Upper lobe of left lung (tissue), 6 donors: ENCODE measurements at regions not wholly inside any gene's neighbourhood (a gene's known extent, or its start where the extent isn't known, plus 50 kb on each side); places are given as distances from the start of the nearest gene placed in this dataset.
A peak's percentile ranks its signal among the peaks of the same experiment; 100 is the strongest.

ENCODE experiments used
- ATAC-seq, 2 donors: fragments of 200-7000 bp; cut with Tn5 transposase; one replicate each; pipeline ENCODE4 v1.9.1; 2022; ENCODE audit warnings: mild to moderate bottlenecking in 2 of 2, moderate library complexity in 2 of 2; ENCODE audit not compliant: low FRiP score in 2 of 2
- DNase-seq, 2 donors: peaks; one replicate each; pipeline ENCODE4 v3.0.0-alpha.2; 2019 to 2020
- H3K27ac ChIP-seq, 4 donors: fragments of 200-600 bp; sonication (generic); one replicate each; pipeline ENCODE4 v1.5.1; 2016 to 2019
- H3K27me3 ChIP-seq, 4 donors: fragments of 200-600 bp; sonication (generic); one replicate each; pipeline ENCODE4 v1.5.1; 2017 to 2019
- H3K36me3 ChIP-seq, 4 donors: fragments of 200-600 bp; sonication (generic); one replicate each; pipeline ENCODE4 v1.5.1; 2016 to 2019
- H3K4me1 ChIP-seq, 4 donors: fragments of 200-600 bp; sonication (generic); one replicate each; pipeline ENCODE4 v1.5.1; 2018 to 2019
- H3K4me3 ChIP-seq, 4 donors: fragments of 200-600 bp; sonication (generic); one replicate each; pipeline ENCODE4 v1.5.1; 2017 to 2019; ENCODE audit warnings: mild to moderate bottlenecking in 2 of 4, moderate library complexity in 1 of 4
- H3K9me3 ChIP-seq, 4 donors: fragments of 200-600 bp; sonication (generic); one replicate each; pipeline ENCODE4 v1.5.1; 2018 to 2019
- CTCF ChIP-seq, 6 experiments: fragments of 450-650 bp in 4 of 6; fragments of 200-600 bp in 2 of 6; sonication (generic) in 2 of 6; IDR thresholded peaks; one replicate each; pipeline ENCODE4 v1.5.1; 2016 to 2019; ENCODE audit warnings: antibody characterized with exemption in 6 of 6
- EP300 ChIP-seq, 4 donors: sonication (generic); formaldehyde crosslinking; IDR thresholded peaks; one replicate each; pipeline ENCODE4 v1.5.1; 2017; ENCODE audit warnings: antibody characterized with exemption in 4 of 4, control low read depth in 2 of 4
- POLR2A ChIP-seq, 4 donors: fragments of 450-650 bp; IDR thresholded peaks; one replicate each; pipeline ENCODE4 v1.5.1; 2016 to 2017; ENCODE audit warnings: antibody characterized with exemption in 4 of 4, mild to moderate bottlenecking in 2 of 4
- POLR2AphosphoS5 ChIP-seq, 2 donors: sonication (generic); formaldehyde crosslinking; IDR thresholded peaks; one replicate each; pipeline ENCODE4 v1.5.1; 2017; ENCODE audit warnings: antibody characterized with exemption in 2 of 2
- WGBS, 2 donors: methylation state at CpG; one replicate each; pipeline ENCODE4 v1.1.5; 2017 to 2018; 5-methylcytosine and 5-hydroxymethylcytosine counted together
- donor health status: DM: no; HTN: no; CAD: no; lungs with moderate emphysema.
- donor health status: DM: no; HTN: yes; CAD: no; lungs with severe emphysema.

GRCh38 chr7:145293228-145293701, 457.4 kb upstream of the TPK1 start:
- H3K27me3 ChIP-seq, result no peaks in the 10 kb centered on the region
- DNase-seq (no peak), ATAC-seq (no peak)
- H3K9me3 ChIP-seq, result no peaks in the 10 kb centered on the region
- H3K4me3 ChIP-seq, result no peak overlapping the region
- no peak overlapping the region for H3K27ac ChIP-seq
- no peaks in the 10 kb centered on the region for H3K36me3 ChIP-seq
- H3K4me1 ChIP-seq, result no peaks in the 10 kb centered on the region
- TF ChIP-seq CTCF (IDR thresholded peaks at IDR 0.05) (no peak), EP300 (IDR thresholded peaks at IDR 0.05) (no peak), POLR2AphosphoS5 (IDR thresholded peaks at IDR 0.05) (no peak), POLR2A (IDR thresholded peaks at IDR 0.05) (no peak)
- 41 to 46% methylated on average over 1 of the region's 1 CpG for WGBS, 2 donors

DNA sequence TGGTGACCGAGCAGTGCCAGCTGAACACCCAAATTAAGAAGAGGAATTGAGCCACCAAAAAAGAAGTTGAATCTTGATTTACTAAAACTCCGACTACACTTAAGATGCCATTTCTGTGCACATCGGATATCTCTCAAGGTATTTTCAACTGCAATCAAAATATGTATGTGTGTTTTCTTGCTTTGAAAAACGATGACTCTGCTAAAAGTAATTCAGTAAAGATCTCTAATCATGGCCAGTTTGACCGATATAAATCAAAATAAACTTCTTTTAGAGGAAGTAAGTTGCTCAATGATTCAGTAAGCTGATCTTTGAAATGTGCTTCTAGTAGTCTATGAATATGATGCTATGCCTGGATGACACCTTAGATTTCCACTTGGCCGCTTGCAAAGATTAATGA, 453.5 kb upstream of the TPK1 start:
- no peaks in the 10 kb centered on the region for H3K27me3 ChIP-seq
- DNase-seq (no peak), ATAC-seq (no peak)
- 78 to 82% methylated on average over 6 of the region's 6 CpGs for WGBS, 2 donors
- TF ChIP-seq EP300 (IDR thresholded peaks at IDR 0.05), result no peak
- TF ChIP-seq POLR2AphosphoS5 (IDR thresholded peaks at IDR 0.05), result no peak
- no peak for TF ChIP-seq CTCF (IDR thresholded peaks at IDR 0.05)
- TF ChIP-seq POLR2A (IDR thresholded peaks at IDR 0.05), result no peak
- no peaks in the 10 kb centered on the region for H3K4me1 ChIP-seq
- no peak overlapping the region for H3K4me3 ChIP-seq
- no peaks in the 10 kb centered on the region for H3K9me3 ChIP-seq
- H3K27ac ChIP-seq, result no peak overlapping the region
- H3K36me3 ChIP-seq, result no peaks in the 10 kb centered on the region

- no peak for ATAC-seq
- Histone ChIP-seq H3K9me3 (peaks cover 0 to 18% (median 2%) of the 10 kb centered on the region in 4 donors), H3K27me3 (no peaks in the 10 kb centered on the region), H3K27ac (no peak overlapping the region), H3K36me3 (no peaks in the 10 kb centered on the region), H3K4me1 (no peaks in the 10 kb centered on the region), H3K4me3 (no peak overlapping the region)
- TF ChIP-seq POLR2A (IDR thresholded peaks at IDR 0.05), result no peak
- no peak for TF ChIP-seq POLR2AphosphoS5 (IDR thresholded peaks at IDR 0.05)
- TF ChIP-seq EP300 (IDR thresholded peaks at IDR 0.05), result no peak
- TF ChIP-seq CTCF (IDR thresholded peaks at IDR 0.05), result no peak
- no peak for DNase-seq
These were observed 440.3 kb upstream of the TPK1 start for GRCh38 chr7:145276118-145276517.

- peak in 1 of 2 donors; percentile 53 for DNase-seq
These were observed 433.7 kb upstream of the TPK1 start for GRCh38 chr7:145269418-145270161.

More at GRCh38 chr7:145269418-145270161, 433.7 kb upstream of the TPK1 start:
- no peak overlapping the region for H3K4me3 ChIP-seq
- no peak overlapping the region for H3K27ac ChIP-seq
- WGBS, 2 donors, result 92 to 94% methylated on average over 24 to 28 of the region's 28 CpGs
- no peaks in the 10 kb centered on the region for H3K4me1 ChIP-seq
- H3K27me3 ChIP-seq, result no peaks in the 10 kb centered on the region
- H3K9me3 ChIP-seq, result peaks cover 0 to 3% (median 0%) of the 10 kb centered on the region in 4 donors
- no peak for ATAC-seq
- TF ChIP-seq CTCF (IDR thresholded peaks at IDR 0.05) (no peak), POLR2AphosphoS5 (IDR thresholded peaks at IDR 0.05) (no peak), EP300 (IDR thresholded peaks at IDR 0.05) (no peak), POLR2A (IDR thresholded peaks at IDR 0.05) (no peak)
- no peaks in the 10 kb centered on the region for H3K36me3 ChIP-seq
